K562 (cell line): ENCODE measurements at regions not wholly inside any gene's neighbourhood (a gene's known extent, or its start where the extent isn't known, plus 50 kb on each side); places are given as distances from the start of the nearest gene placed in this dataset.
A peak's percentile ranks its signal among the peaks of the same experiment; 100 is the strongest.

Experiments
- ATAC-seq: fragments of 200-7000 bp; cut with Tn5 transposase; 3 replicates; pipeline ENCODE4 v1.9.1; 2020; ENCODE audit warnings: moderate library complexity
- BruUV-seq: library from RNA; stranded (reverse); fragments of 400-500 nt; replicated peaks from 2 replicates; lab custom pipeline; 2021; lab: Mats Ljungman, UMichigan
- CTCF ChIA-PET: fragments of 300-600 bp; formaldehyde crosslinking; extraction: SDS; loops from one replicate; lab custom pipeline; 2021; ENCODE audit warnings: low intra/inter-chr PET ratio; lab: Yijun Ruan, JAX
- POLR2A ChIA-PET: fragments of 300-600, 350-650 bp; sonication (Branson Sonifier 250); formaldehyde crosslinking; extraction: SDS; loops from one replicate; lab custom pipeline; 2021; ENCODE audit warnings: antibody characterized with exemption, inconsistent platforms; lab: Yijun Ruan, JAX
- DNase-seq, 4 experiments: peaks; one replicate each; pipeline versions ENCODE4 v3.0.0 to v3.0.0-alpha.2; 2011 to 2018; ENCODE audit warnings: low spot score in 3 of 4, mixed read lengths in 3 of 4; ENCODE audit errors: extremely low read depth in 1 of 4
- FAIRE-seq: peaks from 2 replicates; lab custom pipeline; 2011; peaks lifted over from hg19 to GRCh38; lab: Jason Lieb, UNC
- H2AFZ ChIP-seq: 2 replicates; pipeline ENCODE4 v1.6.0; 2011; ENCODE audit warnings: low read depth, low read length, control low read depth, inconsistent platforms
- H3K27ac ChIP-seq: fragments of 200-600 bp; 3 replicates; pipeline ENCODE4 v1.8.0; 2011; ENCODE audit warnings: low read depth, mild to moderate bottlenecking, control low read depth, inconsistent platforms, low read length, moderate library complexity, mixed read lengths; ENCODE audit errors: extremely low read depth
- H3K27me3 ChIP-seq, 2 experiments: fragments of 300-600 bp in 1 of 2; 2 replicates in 1 of 2; 3 replicates in 1 of 2; pipeline versions ENCODE4 v1.6.0 to v1.8.0; 2011; ENCODE audit warnings: inconsistent platforms in 2 of 2, low read length in 2 of 2, mild to moderate bottlenecking in 1 of 2, mixed read lengths in 1 of 2, moderate library complexity in 1 of 2; ENCODE audit not compliant: control insufficient read depth in 2 of 2, insufficient read depth in 2 of 2
- H3K36me3 ChIP-seq: fragments of 300-600 bp; 3 replicates; pipeline ENCODE4 v1.8.0; 2011; ENCODE audit warnings: mild to moderate bottlenecking, low read length, inconsistent platforms; ENCODE audit not compliant: control insufficient read depth, insufficient read depth
- H3K4me1 ChIP-seq, 2 experiments: fragments of 200-600 bp in 1 of 2; replicated peaks in 1 of 2; 2 replicates in 1 of 2; 3 replicates in 1 of 2; pipeline versions ENCODE4 v1.5.1 to v1.8.0; 2011; ENCODE audit warnings: inconsistent platforms in 2 of 2, low read length in 2 of 2, mild to moderate bottlenecking in 1 of 2, mixed read lengths in 1 of 2, moderate library complexity in 1 of 2; ENCODE audit not compliant: control insufficient read depth in 2 of 2, insufficient read depth in 2 of 2
- H3K4me2 ChIP-seq: 2 replicates; pipeline ENCODE4 v1.6.1; 2011; ENCODE audit warnings: low read length, control low read depth, inconsistent platforms, mixed read lengths; ENCODE audit not compliant: insufficient read depth
- H3K4me3 ChIP-seq: fragments of 200-600 bp; sonication (generic), shearing (Covaris generic); 2 replicates; pipeline ENCODE4 v1.5.1; 2016; ENCODE audit warnings: control low read depth, inconsistent platforms
- H3K79me2 ChIP-seq: fragments of 200-600 bp; 3 replicates; pipeline ENCODE4 v1.8.0; 2011; ENCODE audit warnings: low read length, inconsistent platforms; ENCODE audit not compliant: control insufficient read depth, insufficient read depth
- H3K9ac ChIP-seq, 2 experiments: 2 replicates each; pipeline versions ENCODE4 v1.6.0 to v1.6.1; 2011; ENCODE audit warnings: low read depth in 2 of 2, low read length in 2 of 2, control low read depth in 1 of 2, inconsistent platforms in 1 of 2, mild to moderate bottlenecking in 1 of 2, mixed read lengths in 1 of 2; ENCODE audit not compliant: insufficient read depth in 1 of 2
- H3K9me1 ChIP-seq: one replicate; pipeline ENCODE4 v1.6.0; 2011; ENCODE audit warnings: inconsistent platforms, mild to moderate bottlenecking, low read length, moderate library complexity; ENCODE audit not compliant: control insufficient read depth, insufficient read depth
- H3K9me3 ChIP-seq: replicated peaks from 2 replicates; pipeline ENCODE4 v1.5.1; 2011; ENCODE audit warnings: low read depth, low read length, inconsistent platforms; ENCODE audit not compliant: control insufficient read depth, insufficient read depth
- H4K20me1 ChIP-seq: replicated peaks from 2 replicates; pipeline ENCODE4 v1.6.1; 2011; ENCODE audit warnings: low read length, inconsistent platforms, mixed read lengths; ENCODE audit not compliant: control insufficient read depth, insufficient read depth
- HNRNPLL ChIP-seq: fragments of 200-400 bp; formaldehyde crosslinking; IDR thresholded peaks from 2 replicates; pipeline ENCODE4 v1.6.1; 2017; ENCODE audit warnings: low read length, low read depth, mild to moderate bottlenecking; ENCODE audit not compliant: poor library complexity, severe bottlenecking
- JUND ChIP-seq, 2 experiments: IDR thresholded peaks; 2 replicates in 1 of 2; 3 replicates in 1 of 2; pipeline ENCODE4 v1.6.1; 2011; ENCODE audit warnings: borderline replicate concordance in 2 of 2, low read depth in 2 of 2, low read length in 2 of 2, improper control_type of control experiment in 1 of 2, missing biosample characterization in 1 of 2, missing genetic modification characterization in 1 of 2, missing genetic modification reagents in 1 of 2
- MED1 ChIP-seq: sonication (generic); formaldehyde crosslinking; IDR thresholded peaks from 2 replicates; pipeline ENCODE4 v1.8.1; 2023; ENCODE audit warnings: missing genetic modification reagents, borderline replicate concordance
- MXD1 ChIP-seq: fragments of 250-450 bp; sonication (Bioruptor Pico); IDR thresholded peaks from 2 replicates; pipeline ENCODE4 v1.8.0; 2021; ENCODE audit warnings: borderline replicate concordance, mild to moderate bottlenecking, moderate library complexity; ENCODE audit not compliant: poor library complexity, severe bottlenecking
- RBM15 ChIP-seq: fragments of 200-400 bp; formaldehyde crosslinking; IDR thresholded peaks from 2 replicates; pipeline ENCODE4 v1.6.1; 2018; ENCODE audit warnings: mild to moderate bottlenecking, low read length, moderate library complexity; ENCODE audit not compliant: insufficient read depth
- STAG1 ChIP-seq: sonication (generic); formaldehyde crosslinking; IDR thresholded peaks from 2 replicates; pipeline ENCODE4 v1.5.0; 2020; ENCODE audit warnings: missing genetic modification reagents, borderline replicate concordance
- ZNF347 ChIP-seq: fragments of 450-650 bp; formaldehyde crosslinking; IDR thresholded peaks from 2 replicates; pipeline ENCODE4 v1.4.0; 2020; ENCODE audit warnings: low read depth, mild to moderate bottlenecking, moderate library complexity
- WGBS: fragments of 100-300 bp; shearing (Covaris generic); methylation state at CpG from one replicate; pipeline ENCODE4 v1.1.6; 2016; ENCODE audit warnings: low coverage, mixed read lengths; ENCODE audit not compliant: insufficient coverage; ENCODE audit errors: missing lambda C conversion rate; 5-methylcytosine and 5-hydroxymethylcytosine counted together
- in situ Hi-C: fragments of 300-500 bp; cut with MboI; formaldehyde crosslinking; loops from 4 replicates; pipeline ENCODE4 v1.15.0; 2018; ENCODE audit warnings: inconsistent platforms, mixed read lengths
- intact Hi-C: fragments of 100-400 bp; cut with micrococcal nuclease; formaldehyde crosslinking; loops from 2 replicates; pipeline ENCODE4 v1.14.2; 2022

GRCh38 chr3:193780397-193780796 lies 187.4 kb downstream of the OPA1 start (continued):
- TF ChIP-seq HNRNPLL = no peak
- no peak for TF ChIP-seq MXD1
- TF ChIP-seq RBM15 = no peak

- 0 out of 2 replicates have a peak overlapping the region, but pooled peaks have one; percentile 36 for H2AFZ ChIP-seq
- DNase-seq (peak; percentile 77 to 85 (median 78)), ATAC-seq (peak; percentile 93), FAIRE-seq (peak; percentile 75)
- BruUV-seq = no TSS peak
- H3K27me3 ChIP-seq = no peaks in the 10 kb centered on the region
- H3K9ac ChIP-seq = no peak overlapping the region; a peak in 1 of 4 replicates
- in situ Hi-C loops = no loop called here
- H4K20me1 ChIP-seq = no peaks in the 10 kb centered on the region; the same call in 1 of the 2 replicates
- ChIA-PET POLR2A (interaction anchor here (0.6 to 2.2 kb wide), 13 partner anchors 13 to 566 kb away, joined by 3 to 17 read pairs (median 3); partner anchors contain the start of gene HES1), CTCF (interaction anchor here (0.6 to 1.8 kb wide), 12 partner anchors 56 to 624 kb away, joined by 3 to 12 read pairs (median 4); no protein-coding TSS in a partner anchor)
- H3K36me3 ChIP-seq = no peaks in the 10 kb centered on the region
- H3K79me2 ChIP-seq = no peaks in the 10 kb centered on the region
- H3K9me3 ChIP-seq = no peaks in the 10 kb centered on the region
- H3K4me3 ChIP-seq = no peak overlapping the region
- no peak overlapping the region for H3K4me2 ChIP-seq
- no peak overlapping the region for H3K27ac ChIP-seq
- intact Hi-C loops = loop anchor here (2.0 to 10.0 kb wide), 3 partner anchors 294 to 534 kb away; partner anchors contain the start of gene HES1
- H3K4me1 ChIP-seq = peaks cover 10 to 22% of the 10 kb centered on the region in 2 experiments; a peak in 4 of 5 replicates
- 3% methylated on average over 8 of the region's 11 CpGs for WGBS
- no peaks in the 10 kb centered on the region for H3K9me1 ChIP-seq
- TF ChIP-seq MED1 (CRISPR knock-in tag) (no peak), JUND (IDR thresholded peaks at IDR 0.05; ENCODE audit: borderline replicate concordance, low read depth, low read length) (peak; percentile 9; the same call in 1 of the 2 replicates), JUND (tag; IDR thresholded peaks at IDR 0.05; ENCODE audit: borderline replicate concordance, low read depth, low read length) (no peak), STAG1 (CRISPR knock-in tag) (peak; percentile 83), ZNF347 (CRISPR knock-in tag) (no peak)
These were observed 187.9 kb downstream of the OPA1 start for GRCh38 chr3:193780810-193781478.
